ENCODE measurements at regions not wholly inside any gene's neighbourhood (a gene's known extent, or its start where the extent isn't known, plus 50 kb on each side); places are given as distances from the start of the nearest gene placed in this dataset.

- no peak for DNase-seq
Measured at GRCh38 chr3:64305731-64306130, 80.5 kb upstream of the PRICKLE2 start.

DNA sequence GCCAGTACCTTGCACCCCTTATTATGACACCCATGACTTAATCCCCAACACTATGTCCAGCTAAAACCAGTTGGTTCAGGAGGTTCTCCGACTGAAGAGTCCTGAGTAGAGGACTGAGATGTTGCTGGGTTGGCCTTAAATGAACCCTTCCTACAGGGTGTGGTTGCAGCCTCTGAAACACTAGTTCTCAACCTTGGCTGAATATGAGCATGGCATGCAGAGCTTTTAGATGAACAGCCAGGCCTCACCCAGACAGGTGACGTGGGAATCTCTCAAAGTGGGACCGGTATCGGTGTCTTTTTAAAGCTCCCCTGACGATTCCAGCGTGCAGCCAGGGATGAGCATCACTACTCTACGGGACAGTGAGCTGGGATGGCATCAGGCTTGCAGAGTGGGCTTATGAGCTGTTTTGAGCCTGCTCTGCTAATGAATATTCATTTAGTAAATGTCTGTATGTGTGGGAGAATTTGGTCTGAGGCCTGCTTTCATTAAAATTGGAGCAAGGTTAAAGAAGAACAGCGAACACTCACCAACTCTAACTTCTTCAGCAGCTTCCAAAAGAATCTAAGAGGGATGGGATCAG, 79.7 kb upstream of the PRICKLE2 start:
- no peak for DNase-seq

GRCh38 chr3:64303881-64304280, 78.6 kb upstream of the PRICKLE2 start:
- no peak for DNase-seq

DNA sequence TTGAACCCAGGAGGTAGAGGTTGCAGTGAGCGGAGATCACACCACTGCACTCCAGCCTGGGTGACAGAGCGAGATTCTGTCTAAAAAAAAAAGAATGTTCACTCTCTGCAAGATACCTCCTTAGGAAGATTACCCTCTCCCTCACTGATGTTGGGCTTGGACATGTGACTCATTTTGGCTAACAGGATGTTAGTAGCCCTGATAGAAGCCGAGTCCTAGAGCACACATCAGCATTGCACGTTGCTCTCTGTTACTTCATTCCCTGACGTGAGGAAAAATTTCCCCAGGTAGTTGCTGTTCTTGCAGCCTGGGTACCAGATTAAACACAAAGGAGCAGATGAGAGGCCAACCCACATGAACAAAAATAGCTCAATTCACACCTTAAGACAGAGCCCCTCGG, 78.1 kb upstream of the PRICKLE2 start:
- DNase-seq, result no peak

GRCh38 chr3:64301476-64301875, 76.2 kb upstream of the PRICKLE2 start:
- DNase-seq, result no peak

GRCh38 chr3:64300790-64301423, 75.6 kb upstream of the PRICKLE2 start:
- DNase-seq, result no peak

DNA sequence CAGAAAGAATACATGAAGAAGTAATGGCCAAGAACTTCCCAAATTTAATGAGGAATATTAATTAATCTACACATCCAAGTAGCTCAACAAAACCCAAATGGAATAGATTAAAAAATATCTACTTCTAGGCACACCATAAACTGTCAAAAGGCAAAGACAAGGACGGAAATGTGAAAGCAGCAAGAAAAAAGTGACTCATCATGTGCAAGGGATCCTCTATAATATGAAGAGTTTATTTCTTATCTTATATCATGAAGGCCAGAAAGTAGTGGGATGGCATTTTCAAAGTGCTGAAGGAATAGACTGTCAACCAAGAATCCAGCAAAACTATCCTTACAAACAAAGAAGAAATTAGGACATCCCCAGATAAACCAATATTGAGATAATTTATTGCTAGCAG, 73.9 kb upstream of the PRICKLE2 start:
- no peak for DNase-seq

DNA sequence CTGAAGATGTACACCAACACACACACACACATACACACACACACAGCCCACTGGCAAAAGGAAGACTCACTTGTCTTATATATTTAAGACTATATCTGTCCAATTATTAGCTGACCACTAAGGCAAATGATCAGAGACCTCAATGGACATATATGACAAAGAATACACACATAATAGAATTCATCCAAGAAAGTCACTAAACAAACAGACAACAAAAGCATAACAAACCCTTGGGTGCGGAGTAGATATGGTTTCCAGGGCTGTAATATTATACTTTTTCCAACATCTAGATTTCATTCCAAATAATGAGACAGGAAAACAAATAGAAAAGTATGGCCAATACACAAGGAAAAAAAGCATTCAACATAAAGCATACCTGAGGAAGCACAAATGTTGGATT, 72.3 kb upstream of the PRICKLE2 start:
- DNase-seq, result no peak

GRCh38 chr3:64295594-64295993, 70.3 kb upstream of the PRICKLE2 start:
- no peak for DNase-seq

DNA sequence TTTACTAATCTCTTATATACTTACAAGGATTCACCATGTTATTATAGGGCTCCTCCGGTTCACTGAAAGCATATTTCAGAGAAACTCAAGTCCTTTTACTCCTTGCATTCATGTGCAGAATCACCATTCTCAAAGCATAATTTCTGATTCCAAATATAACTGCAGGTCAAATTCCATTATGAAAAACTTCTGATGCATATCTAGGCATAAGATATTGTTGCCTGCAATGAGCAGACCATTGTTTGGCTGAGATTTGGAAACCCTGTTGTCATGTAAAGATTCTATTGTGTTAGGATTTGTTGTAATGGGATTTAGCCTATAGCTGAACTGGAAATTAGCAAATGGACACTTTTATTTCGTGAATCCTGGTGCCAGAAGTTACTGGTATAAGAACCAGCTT, 69.5 kb upstream of the PRICKLE2 start:
- no peak for DNase-seq

DNA sequence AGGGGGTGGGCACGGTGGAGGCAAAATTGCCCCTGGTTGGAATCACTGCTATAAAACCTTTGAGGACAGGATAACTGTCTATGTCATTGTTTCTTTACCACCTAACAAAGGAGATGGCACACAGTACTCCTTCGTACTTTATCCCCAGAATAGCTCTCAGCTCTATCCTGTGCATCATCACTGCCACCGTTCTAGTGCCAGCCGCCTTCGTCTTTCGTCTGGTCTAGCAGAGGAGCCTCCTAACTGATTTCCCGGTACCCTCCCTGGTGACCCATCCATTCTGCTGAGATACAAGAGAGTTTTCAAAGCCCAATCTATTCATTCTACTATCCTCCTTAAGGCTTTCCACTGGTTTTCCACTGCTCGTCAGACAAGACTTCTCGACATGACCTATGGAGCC, 67.9 kb upstream of the PRICKLE2 start:
- DNase-seq, result no peak

DNA sequence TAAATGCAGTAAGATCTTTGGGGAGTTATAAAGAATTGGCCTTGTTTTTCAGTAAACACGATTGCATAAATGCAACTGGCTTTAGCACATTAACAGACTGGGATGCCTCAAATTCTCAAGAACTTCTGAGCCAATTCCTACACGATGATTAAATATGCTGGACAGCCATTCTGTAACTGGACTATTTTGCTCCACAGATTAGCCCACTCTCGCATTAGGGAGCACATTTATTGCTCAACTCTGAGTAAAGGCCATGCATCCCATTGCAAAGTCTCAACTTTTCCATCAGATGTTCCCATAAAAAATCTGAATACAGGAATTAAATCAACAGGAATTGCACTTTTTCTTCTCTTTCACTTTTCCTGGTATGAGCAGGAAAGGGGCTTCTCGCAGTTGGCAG, 66.7 kb upstream of the PRICKLE2 start:
- no peak for DNase-seq

GRCh38 chr3:64291345-64291744, 66.1 kb upstream of the PRICKLE2 start:
- no peak for DNase-seq

GRCh38 chr3:64290864-64291263, 65.6 kb upstream of the PRICKLE2 start:
- no peak for DNase-seq

GRCh38 chr3:64290161-64290560, 64.9 kb upstream of the PRICKLE2 start:
- no peak for DNase-seq

DNA sequence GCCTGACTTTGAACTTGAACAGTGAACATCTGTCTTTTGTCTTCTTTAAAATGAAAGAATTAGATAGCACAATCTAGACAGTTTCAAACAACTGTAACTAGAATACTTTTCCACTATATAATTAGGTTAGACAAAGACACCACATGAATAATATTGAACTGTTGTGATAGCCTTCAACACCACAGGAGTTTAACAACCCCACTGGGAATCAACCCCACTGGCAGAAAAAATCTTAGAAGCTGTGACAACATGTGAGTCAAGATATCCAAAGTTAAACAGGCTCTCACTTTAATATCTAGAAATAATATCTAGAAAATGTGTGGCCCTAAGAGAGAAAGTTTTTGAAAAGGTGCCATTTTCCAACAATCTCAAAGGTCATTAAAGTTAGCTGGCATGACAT, 64.4 kb upstream of the PRICKLE2 start:
- DNase-seq, result no peak

DNA sequence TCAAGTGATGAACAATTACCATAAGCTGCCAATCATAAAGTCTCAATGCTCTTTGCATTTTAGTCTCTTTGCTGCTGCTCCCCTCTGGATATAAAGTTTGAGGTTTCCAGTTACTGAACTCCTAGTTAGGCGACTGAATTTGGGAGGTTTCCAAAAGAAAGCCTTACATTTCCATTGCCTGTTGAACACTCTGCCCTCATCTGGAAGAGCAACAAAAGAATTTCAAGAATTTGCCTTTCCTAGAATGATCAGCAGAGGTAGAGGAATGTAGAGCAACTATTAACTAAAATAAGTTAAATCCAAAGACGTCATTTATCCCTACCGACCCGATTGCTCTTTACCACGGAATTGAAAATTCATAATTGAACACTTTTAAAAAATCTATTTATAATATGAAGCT, 53.4 kb upstream of the PRICKLE2 start:
- DNase-seq, result no peak

DNA sequence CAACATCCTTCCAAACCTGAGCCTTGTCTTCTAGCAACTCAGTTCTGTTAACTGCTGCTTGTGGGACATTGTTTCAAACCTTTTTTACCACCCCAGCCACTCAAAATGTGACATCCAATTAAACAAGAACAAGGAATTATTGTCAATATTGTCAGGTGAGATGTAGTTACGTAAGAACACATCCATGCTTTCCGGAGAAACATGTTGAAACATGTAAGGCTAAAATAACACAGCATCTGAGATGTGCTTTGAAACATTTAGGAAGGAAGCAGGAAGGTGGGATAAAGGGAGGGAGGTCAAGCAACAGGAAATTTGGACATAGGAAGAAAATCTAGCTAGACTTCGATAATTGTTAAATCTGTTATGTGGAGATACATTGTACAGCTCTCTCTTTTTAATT, 50.9 kb upstream of the PRICKLE2 start:
- DNase-seq, result no peak

Data from NCI-H1436 treated with DMSO at 0.1 percent for 48 hours (cell line).